ENCODE measurements at regions not wholly inside any gene's neighbourhood (a gene's known extent, or its start where the extent isn't known, plus 50 kb on each side); places are given as distances from the start of the nearest gene placed in this dataset.

- TF ChIP-seq POLR2AphosphoS5 (IDR thresholded peaks at IDR 0.05) (no peak), CTCF (IDR thresholded peaks at IDR 0.05) (no peak)
Measured at GRCh38 chr4:178414881-178415446, 972.7 kb upstream of the AGA start.
